RWPE2 (cell line): ENCODE measurements at regions not wholly inside any gene's neighbourhood (a gene's known extent, or its start where the extent isn't known, plus 50 kb on each side); places are given as distances from the start of the nearest gene placed in this dataset.

Source experiments
- ATAC-seq: fragments of 200-7000 bp; cut with Tn5 transposase; 3 replicates; pipeline ENCODE4 v1.9.1; 2021; ENCODE audit warnings: low read depth
- DNase-seq: peaks from one replicate; pipeline ENCODE4 v3.0.0-alpha.2; 2020; ENCODE audit warnings: low spot score
- H3K27ac ChIP-seq: fragments of 450-650 bp; 2 replicates; pipeline ENCODE4 v1.5.1; 2017; ENCODE audit warnings: mild to moderate bottlenecking; ENCODE audit not compliant: poor library complexity, severe bottlenecking
- H3K27me3 ChIP-seq: fragments of 250-450 bp; sonication (Bioruptor Pico); 2 replicates; pipeline ENCODE4 v1.5.1; 2021; ENCODE audit warnings: mild to moderate bottlenecking, moderate library complexity; ENCODE audit not compliant: insufficient read depth, poor library complexity, severe bottlenecking
- H3K36me3 ChIP-seq: fragments of 250-450 bp; sonication (Bioruptor Pico); 2 replicates; pipeline ENCODE4 v1.5.1; 2020; ENCODE audit warnings: low read depth, mild to moderate bottlenecking, moderate library complexity
- H3K4me1 ChIP-seq: fragments of 250-450 bp; sonication (Bioruptor Pico); 2 replicates; pipeline ENCODE4 v1.5.1; 2021; ENCODE audit warnings: mild to moderate bottlenecking, moderate library complexity; ENCODE audit not compliant: insufficient read depth, poor library complexity, severe bottlenecking
- H3K4me3 ChIP-seq: fragments of 250-450 bp; sonication (Bioruptor Pico); 2 replicates; pipeline ENCODE4 v1.5.1; 2021; ENCODE audit warnings: mild to moderate bottlenecking, moderate library complexity; ENCODE audit not compliant: severe bottlenecking
- H3K9me3 ChIP-seq: fragments of 250-450 bp; sonication (Bioruptor Pico); 2 replicates; pipeline ENCODE4 v1.5.1; 2021; ENCODE audit warnings: mild to moderate bottlenecking, moderate library complexity; ENCODE audit not compliant: severe bottlenecking
- CTCF ChIP-seq: fragments of 450-650 bp; IDR thresholded peaks from one replicate; pipeline ENCODE4 v1.5.1; 2017; ENCODE audit warnings: mild to moderate bottlenecking, moderate library complexity; ENCODE audit not compliant: poor library complexity, severe bottlenecking

- no peaks in the 10 kb centered on the region for H3K9me3 ChIP-seq
- H3K4me1 ChIP-seq, result peaks cover 15% of the 10 kb centered on the region
- H3K27ac ChIP-seq, result no peak overlapping the region
- H3K4me3 ChIP-seq, result no peak overlapping the region
- no peak for TF ChIP-seq CTCF
- ATAC-seq, result no peak
- no peak for DNase-seq
- no peaks in the 10 kb centered on the region for H3K36me3 ChIP-seq
- no peaks in the 10 kb centered on the region for H3K27me3 ChIP-seq
These were observed 638.2 kb downstream of the IGSF11 start for GRCh38 chr3:118396491-118396890.

GRCh38 chr3:118400086-118400485 lies 634.6 kb downstream of the IGSF11 start:
- H3K9me3 ChIP-seq, result no peaks in the 10 kb centered on the region
- no peak overlapping the region for H3K4me3 ChIP-seq
- H3K4me1 ChIP-seq, result peaks cover 15% of the 10 kb centered on the region
- no peaks in the 10 kb centered on the region for H3K36me3 ChIP-seq
- no peak overlapping the region for H3K27ac ChIP-seq
- no peak for TF ChIP-seq CTCF
- ATAC-seq, result no peak
- H3K27me3 ChIP-seq, result no peaks in the 10 kb centered on the region
- no peak for DNase-seq

- H3K4me1 ChIP-seq, result peaks cover 15% of the 10 kb centered on the region
- peak overlapping the region; percentile 10 for H3K27ac ChIP-seq
- DNase-seq (no peak), ATAC-seq (peak; percentile 83)
- no peak overlapping the region for H3K4me3 ChIP-seq
- no peaks in the 10 kb centered on the region for H3K27me3 ChIP-seq
- no peak for TF ChIP-seq CTCF
- H3K36me3 ChIP-seq, result no peaks in the 10 kb centered on the region
- H3K9me3 ChIP-seq, result no peaks in the 10 kb centered on the region
These were observed 633.8 kb downstream of the IGSF11 start for GRCh38 chr3:118400886-118401285.

GRCh38 chr3:118401887-118402286 lies 632.8 kb downstream of the IGSF11 start:
- no peak for TF ChIP-seq CTCF
- no peak overlapping the region for H3K27ac ChIP-seq
- no peaks in the 10 kb centered on the region for H3K27me3 ChIP-seq
- no peak overlapping the region for H3K4me3 ChIP-seq
- DNase-seq (no peak), ATAC-seq (no peak)
- H3K36me3 ChIP-seq, result no peaks in the 10 kb centered on the region
- H3K4me1 ChIP-seq, result peaks cover 15% of the 10 kb centered on the region
- no peaks in the 10 kb centered on the region for H3K9me3 ChIP-seq

GRCh38 chr3:118402971-118403370 lies 631.7 kb downstream of the IGSF11 start:
- Histone ChIP-seq H3K4me1 (peaks cover 15% of the 10 kb centered on the region), H3K27me3 (no peaks in the 10 kb centered on the region), H3K36me3 (no peaks in the 10 kb centered on the region), H3K27ac (no peak overlapping the region), H3K9me3 (no peaks in the 10 kb centered on the region), H3K4me3 (no peak overlapping the region)
- ATAC-seq (no peak), DNase-seq (no peak)
- no peak for TF ChIP-seq CTCF
